HG02642 (cell line): ENCODE measurements at regions not wholly inside any gene's neighbourhood (a gene's known extent, or its start where the extent isn't known, plus 50 kb on each side); places are given as distances from the start of the nearest gene placed in this dataset.
"Not testable (repeated sequence)": the region's sequence is repeated elsewhere in the genome, so short reads cannot be mapped to it uniquely, and the experiment has no call there.

Experiments used
- ATAC-seq: cut with Tn5 transposase; IDR thresholded peaks from one replicate; pipeline ENCODE4 v1.9.1; 2021; ENCODE audit warnings: mild to moderate bottlenecking; ENCODE audit not compliant: unreplicated experiment, poor library complexity

DNA sequence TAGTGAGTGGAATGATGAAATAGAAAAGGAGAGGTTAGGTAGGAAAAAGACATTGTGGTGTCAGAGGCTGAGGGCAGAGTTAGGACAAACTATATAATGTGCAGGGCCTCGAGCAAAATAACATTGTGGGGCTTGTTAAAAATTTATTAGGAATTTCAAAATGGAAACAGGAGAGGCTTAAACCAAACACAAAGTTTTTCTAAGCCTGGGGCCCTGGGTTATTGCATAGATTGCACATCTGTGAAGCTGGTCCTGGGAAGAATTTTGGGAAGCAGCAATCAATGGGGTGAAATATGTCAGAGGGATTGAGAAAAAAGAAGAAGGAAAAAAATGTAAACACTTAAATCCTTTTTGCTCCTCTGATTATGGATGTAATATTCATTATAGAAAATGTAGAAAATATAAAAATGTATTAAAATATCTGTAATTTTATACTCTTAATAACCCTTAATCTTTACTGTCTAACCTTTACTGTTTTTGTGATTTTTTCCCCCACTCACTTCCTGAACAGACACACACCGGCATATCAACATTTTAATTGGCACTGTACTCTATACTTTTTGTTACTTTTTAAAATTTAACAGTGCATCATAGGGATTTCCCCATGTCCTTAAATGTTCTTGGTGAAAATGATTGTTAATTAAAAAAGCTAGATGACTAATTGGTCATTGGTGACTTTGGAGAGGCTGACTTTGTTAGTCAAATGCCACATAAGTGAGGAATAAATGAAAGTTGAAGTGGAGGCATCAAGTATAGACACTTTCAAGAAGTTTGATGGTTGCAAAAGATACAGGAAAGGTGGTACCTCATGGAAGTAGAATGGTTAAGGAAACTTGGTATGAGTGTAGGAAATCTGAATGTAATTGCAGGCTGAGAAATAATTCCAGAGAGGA, 183.4 kb downstream of the NFKBIZ start:
- ATAC-seq, result no peak

- ATAC-seq, result no peak
Measured at GRCh38 chr3:102034639-102035451, 185.5 kb downstream of the NFKBIZ start.

DNA sequence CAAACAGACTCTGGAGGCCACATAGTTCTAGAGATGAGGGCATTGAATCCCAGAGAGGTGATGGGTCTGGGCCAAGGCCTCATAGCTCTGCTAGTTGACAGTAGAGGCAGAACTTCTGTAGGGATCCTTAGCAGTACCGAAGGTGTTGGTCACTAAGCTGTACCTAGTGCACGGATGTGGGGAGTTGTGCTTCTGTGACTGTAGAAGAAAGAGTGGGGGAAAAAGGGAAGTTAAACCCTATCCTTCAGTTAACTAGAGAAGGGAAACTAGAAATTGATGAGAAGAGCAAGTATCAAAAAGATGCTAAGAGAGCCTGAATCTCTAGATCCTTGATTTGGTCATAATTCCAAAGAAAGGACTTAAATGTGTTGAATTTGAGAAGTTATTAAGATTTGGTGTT, 186.7 kb downstream of the NFKBIZ start:
- peak; percentile 49 for ATAC-seq

DNA sequence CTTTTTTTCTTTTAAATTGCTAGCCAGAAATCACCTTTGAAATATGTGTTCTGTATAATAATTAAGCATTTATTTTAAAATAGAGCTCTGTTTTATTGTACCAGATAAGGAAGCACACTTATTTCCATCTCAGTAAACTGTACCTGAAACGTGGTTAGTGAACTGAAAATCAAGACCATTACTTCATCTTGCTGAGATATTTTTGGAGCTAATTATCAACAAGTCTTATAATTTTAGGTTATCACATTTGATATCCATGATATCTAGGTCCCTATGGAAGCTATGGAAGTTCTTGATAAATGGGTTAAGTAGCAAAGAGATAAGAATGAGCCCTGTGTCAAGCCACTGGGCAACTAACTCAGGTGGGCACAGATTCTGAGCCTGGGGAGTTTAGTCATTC, 187.2 kb downstream of the NFKBIZ start:
- ATAC-seq, result no peak

DNA sequence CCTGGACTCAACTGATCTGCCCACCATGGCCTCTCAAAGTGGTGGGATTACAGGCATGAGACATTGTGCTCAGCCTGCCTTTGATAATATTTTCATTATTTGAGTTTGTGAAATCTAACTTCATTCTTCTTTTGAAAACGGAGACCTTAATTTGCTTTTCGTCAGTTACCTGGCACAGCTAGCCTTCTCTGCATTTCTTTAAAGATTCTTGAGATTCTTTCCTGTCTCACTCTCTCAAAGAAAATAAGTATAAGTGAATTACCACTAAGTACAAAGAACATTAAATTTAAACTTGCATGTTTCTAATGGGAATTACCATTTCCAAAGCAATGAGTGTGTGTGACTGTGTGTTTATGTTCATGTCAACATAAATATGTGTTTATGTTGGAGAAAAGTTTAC, 187.9 kb downstream of the NFKBIZ start:
- no peak for ATAC-seq

DNA sequence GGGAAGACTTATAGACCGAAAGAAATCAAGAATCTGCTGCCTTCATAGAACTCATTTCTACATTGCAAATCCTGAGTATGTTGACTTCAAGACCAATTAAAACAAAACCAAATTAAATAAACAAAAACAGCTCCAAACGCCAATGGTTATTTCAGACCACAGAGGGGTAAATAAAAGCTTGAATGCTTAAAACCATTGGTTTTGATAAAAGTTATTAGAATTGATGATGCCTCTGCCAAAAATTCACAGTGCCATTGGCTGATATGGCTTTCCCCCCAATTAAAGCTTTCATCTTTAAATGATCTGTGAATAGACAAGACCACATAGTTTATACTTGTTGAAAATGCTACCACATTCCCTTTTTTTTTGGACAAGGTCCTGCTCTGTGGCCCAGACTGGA, 188.5 kb downstream of the NFKBIZ start:
- no peak for ATAC-seq

DNA sequence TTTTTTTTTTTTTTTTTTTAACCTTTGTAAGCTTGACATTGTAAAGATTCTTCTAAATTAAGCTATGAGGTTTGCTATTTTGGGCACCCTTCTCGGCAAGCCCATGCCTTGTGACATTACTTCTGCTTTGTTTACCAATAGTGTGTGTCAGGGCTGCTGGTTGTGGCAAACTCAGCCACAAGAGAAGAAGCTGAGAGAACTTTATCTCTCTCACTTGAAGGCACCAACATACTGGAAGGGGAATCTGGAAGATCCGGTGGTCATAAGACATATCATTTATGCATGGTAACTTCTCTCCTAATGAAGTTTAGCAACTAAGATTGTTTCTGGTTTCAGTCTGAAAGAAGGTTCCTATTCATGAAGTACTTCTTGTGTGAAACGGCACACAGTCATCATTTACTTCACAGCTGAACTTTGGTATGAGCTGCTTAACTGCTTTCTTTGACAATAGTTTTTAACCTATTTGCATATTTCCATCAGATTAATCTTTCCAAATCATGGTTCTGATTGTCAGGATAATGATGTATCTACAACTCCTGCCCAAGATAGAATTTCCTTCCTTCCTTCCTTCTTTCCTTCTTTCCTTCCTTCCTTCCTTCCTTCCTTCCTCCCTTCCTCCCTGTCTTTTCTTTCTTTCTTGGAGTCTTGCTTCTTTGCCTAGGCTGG, 189.3 kb downstream of the NFKBIZ start:
- ATAC-seq, result peak; percentile 83

DNA sequence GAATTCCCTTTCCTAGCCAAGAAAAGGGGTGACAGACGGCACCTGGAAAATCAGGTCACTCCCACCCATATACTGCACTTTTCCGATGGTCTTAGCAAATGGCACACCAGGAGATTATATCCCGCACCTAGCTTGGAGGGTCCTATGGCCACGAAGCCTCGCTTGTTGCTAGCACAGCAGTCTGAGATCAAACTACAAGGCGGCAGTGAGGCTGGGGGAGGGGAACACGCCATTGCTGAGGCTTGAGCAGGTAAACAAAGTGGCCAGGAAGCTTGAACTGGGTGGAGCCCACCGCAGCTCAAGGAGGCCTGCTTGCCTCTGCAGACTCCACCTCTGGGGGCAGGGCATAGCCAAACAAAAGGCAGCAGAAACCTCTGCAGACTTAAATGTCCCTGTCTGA, 190.8 kb downstream of the NFKBIZ start:
- ATAC-seq, result not testable (repeated sequence)

GRCh38 chr3:102053375-102053989, 204.2 kb downstream of the NFKBIZ start:
- ATAC-seq, result peak; percentile 62

GRCh38 chr3:102054543-102055080, 205.3 kb downstream of the NFKBIZ start:
- no peak for ATAC-seq

DNA sequence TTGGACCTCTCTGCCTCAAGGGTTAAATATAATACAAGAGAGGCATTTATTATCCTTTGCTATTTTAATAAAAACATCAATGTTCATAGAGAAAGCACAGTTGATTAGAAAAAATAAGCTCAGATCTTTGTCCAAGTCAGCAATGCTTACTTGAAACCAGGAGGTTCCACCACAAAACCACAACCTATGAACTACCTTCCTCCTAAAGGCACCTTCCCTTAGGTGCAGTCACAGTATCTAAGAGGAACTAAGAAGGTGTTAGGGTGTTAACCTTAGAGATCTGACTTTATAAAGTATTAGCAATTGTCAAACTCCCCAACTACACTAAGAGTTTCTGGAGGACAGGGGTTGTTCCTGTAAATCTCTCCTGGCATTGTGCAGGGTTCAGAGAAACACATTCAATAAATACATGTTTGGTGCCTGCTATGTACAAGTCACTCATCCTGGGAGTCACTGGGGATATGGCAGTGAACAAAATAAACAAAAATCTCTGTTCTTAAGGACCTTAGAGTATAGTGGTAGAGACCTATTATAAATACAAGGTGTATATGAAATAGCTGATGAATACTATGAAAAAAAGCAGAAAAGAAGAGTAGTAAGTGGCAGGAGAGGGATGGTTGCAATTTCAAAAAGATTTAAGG, 208.6 kb downstream of the NFKBIZ start:
- peak; percentile 79 for ATAC-seq

DNA sequence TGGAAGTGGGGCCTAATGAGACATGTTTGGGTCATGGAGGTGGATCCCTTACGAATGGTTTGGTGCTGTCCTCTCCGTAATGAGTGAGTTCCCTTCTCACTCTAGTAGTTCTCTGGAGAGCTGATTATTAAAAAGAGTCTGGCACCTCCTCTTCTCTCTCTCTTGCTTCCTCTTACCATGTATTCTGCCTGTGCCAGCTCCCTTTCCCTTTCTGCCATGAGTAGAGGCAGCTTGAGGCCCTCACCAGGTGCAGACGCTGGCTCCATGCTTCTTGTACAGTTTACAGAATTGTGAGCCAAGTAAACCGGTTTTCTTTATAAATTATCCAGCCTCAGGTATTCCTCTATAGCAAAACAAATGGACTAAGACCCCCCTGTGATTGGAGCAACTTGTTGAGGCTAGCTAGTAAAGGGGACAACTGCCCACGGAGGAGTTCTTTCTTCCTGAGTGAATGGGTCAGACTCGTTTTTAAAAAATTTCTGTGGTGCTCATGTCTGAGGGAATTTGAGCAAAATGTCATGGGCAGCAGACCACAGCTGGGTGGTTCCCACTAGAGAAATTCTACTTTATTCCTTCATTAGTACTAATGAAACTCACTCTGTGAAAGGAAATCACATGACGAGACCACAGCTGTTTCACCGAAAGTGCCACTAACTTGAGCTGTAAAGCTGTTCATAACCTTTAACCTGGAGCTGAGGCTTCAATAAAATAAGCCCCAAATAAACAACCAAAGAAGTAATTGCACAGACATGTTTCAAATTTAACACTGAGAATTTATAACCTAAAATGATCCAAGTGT, 210.0 kb downstream of the NFKBIZ start:
- peak; percentile 83 for ATAC-seq

GRCh38 chr3:102060814-102061213, 211.5 kb downstream of the NFKBIZ start:
- peak; percentile 31 for ATAC-seq

DNA sequence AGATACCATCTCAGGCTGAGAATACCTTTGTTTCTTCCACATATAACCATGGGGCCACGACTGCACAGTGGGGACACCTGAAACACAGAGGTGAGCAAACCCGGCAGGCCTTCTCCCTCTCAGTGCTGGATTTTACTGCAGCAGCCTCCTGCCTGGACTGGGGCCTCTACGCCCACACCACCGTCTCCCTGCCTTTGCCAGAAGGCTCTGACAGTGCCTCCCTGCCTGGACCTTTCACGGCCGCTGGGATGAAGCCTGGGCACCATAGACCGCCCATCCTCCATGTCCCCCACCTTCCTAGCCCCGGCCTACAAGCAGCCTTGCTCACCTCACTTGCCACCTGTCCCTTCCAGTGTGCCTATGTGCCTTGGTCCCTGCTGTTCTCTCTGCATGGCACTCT, 214.3 kb downstream of the NFKBIZ start:
- no peak for ATAC-seq

- ATAC-seq, result no peak
Measured at GRCh38 chr3:102066470-102066869, 217.2 kb downstream of the NFKBIZ start.

GRCh38 chr3:102068327-102068726, 219.0 kb downstream of the NFKBIZ start:
- ATAC-seq, result no peak

DNA sequence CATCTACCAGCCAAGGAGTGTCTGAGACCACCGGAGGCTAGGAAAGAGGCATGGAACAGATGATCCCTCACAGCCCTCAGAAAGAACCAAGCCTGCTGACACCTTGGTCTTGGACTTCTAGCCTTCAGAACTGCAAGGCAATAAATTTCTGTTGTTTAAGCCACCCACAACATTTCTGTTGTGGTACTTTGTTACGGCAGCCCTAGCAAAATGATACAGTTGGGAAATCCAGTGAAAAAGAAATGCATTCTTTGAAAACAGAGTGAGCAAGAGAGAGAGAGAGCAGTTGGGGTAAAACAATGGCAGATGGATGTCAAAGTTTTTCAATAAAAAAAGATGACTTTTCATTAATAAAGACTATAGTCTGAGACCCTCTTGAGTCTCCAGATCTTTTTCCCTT, 219.4 kb downstream of the NFKBIZ start:
- no peak for ATAC-seq

GRCh38 chr3:102069211-102069662, 219.9 kb downstream of the NFKBIZ start:
- ATAC-seq, result no peak

DNA sequence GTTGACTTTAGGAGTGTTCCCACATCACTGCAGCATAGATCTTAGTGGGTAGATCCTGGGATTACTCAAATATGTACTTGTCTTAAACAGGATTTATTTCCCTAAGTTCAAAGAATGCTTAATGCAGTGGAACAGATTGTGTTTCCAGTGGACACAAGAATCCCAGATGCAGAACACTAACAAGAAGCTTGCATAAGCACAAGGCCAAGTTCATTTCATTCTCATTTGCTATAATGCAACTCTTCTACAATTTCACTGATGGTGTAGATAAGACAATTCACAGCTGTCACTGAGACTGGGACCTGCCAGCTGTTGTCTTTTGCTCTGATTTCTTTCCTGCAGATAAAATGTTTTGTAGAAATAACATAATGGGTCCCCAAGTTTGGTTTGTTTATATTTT, 225.6 kb downstream of the NFKBIZ start:
- ATAC-seq, result no peak
